Mesenchymal stem cell (in vitro differentiated cells and primary cell): ENCODE measurements at regions not wholly inside any gene's neighbourhood (a gene's known extent, or its start where the extent isn't known, plus 50 kb on each side); places are given as distances from the start of the nearest gene placed in this dataset.

Source experiments
- DNase-seq: peaks from one replicate; pipeline ENCODE4 v3.0.0-alpha.2; 2013
- H2AFZ ChIP-seq: one replicate; pipeline ENCODE4 v1.6.1; 2013; ENCODE audit warnings: low read depth, mild to moderate bottlenecking, control low read depth, inconsistent platforms, low read length, moderate library complexity
- H2AK5ac ChIP-seq: 2 replicates; pipeline ENCODE4 v1.6.1; 2013; ENCODE audit warnings: low read length, moderate library complexity, mild to moderate bottlenecking, inconsistent platforms; ENCODE audit not compliant: severe bottlenecking
- H2BK120ac ChIP-seq: one replicate; pipeline ENCODE4 v1.6.1; 2013; ENCODE audit warnings: low read depth, mild to moderate bottlenecking, inconsistent platforms, low read length, moderate library complexity
- H2BK12ac ChIP-seq, 2 experiments: one replicate each; pipeline ENCODE4 v1.6.1; 2013; ENCODE audit warnings: inconsistent platforms in 2 of 2, low read length in 2 of 2, mild to moderate bottlenecking in 2 of 2, moderate library complexity in 2 of 2, control low read depth in 1 of 2
- H2BK15ac ChIP-seq: one replicate; pipeline ENCODE4 v1.6.1; 2013; ENCODE audit warnings: mild to moderate bottlenecking, low read depth, inconsistent platforms; ENCODE audit not compliant: poor library complexity, severe bottlenecking
- H2BK5ac ChIP-seq: 2 replicates; pipeline ENCODE4 v1.6.1; 2013; ENCODE audit warnings: low read depth, mild to moderate bottlenecking, low read length, control low read depth, inconsistent platforms; ENCODE audit not compliant: poor library complexity, severe bottlenecking
- H3K14ac ChIP-seq, 2 experiments: one replicate each; pipeline ENCODE4 v1.6.1; 2013; ENCODE audit warnings: inconsistent platforms in 2 of 2, low read length in 2 of 2, control low read depth in 1 of 2, mild to moderate bottlenecking in 1 of 2, moderate library complexity in 1 of 2
- H3K18ac ChIP-seq, 2 experiments: one replicate each; pipeline ENCODE4 v1.6.1; 2013; ENCODE audit warnings: inconsistent platforms in 2 of 2, low read length in 2 of 2, control low read depth in 1 of 2, low read depth in 1 of 2, mild to moderate bottlenecking in 1 of 2
- H3K23ac ChIP-seq, 2 experiments: one replicate each; pipeline ENCODE4 v1.6.1; 2013; ENCODE audit warnings: inconsistent platforms in 2 of 2, low read length in 2 of 2, mild to moderate bottlenecking in 2 of 2, moderate library complexity in 2 of 2, control low read depth in 1 of 2
- H3K27ac ChIP-seq: 2 replicates; pipeline ENCODE4 v1.5.1; 2013; ENCODE audit warnings: mild to moderate bottlenecking, moderate library complexity, low read length, control low read depth, inconsistent platforms; ENCODE audit not compliant: poor library complexity, severe bottlenecking
- H3K27me3 ChIP-seq, 2 experiments: 2 replicates each; pipeline versions ENCODE4 v1.6.1 to v1.7.0; 2013; ENCODE audit warnings: low read length in 2 of 2, mild to moderate bottlenecking in 2 of 2, moderate library complexity in 2 of 2, control low read depth in 1 of 2, inconsistent platforms in 1 of 2; ENCODE audit not compliant: control insufficient read depth in 1 of 2, insufficient read depth in 1 of 2
- H3K36me3 ChIP-seq, 2 experiments: 2 replicates each; pipeline versions ENCODE4 v1.6.1 to v1.7.0; 2013; ENCODE audit warnings: low read length in 2 of 2, control low read depth in 1 of 2, inconsistent platforms in 1 of 2, low read depth in 1 of 2, mild to moderate bottlenecking in 1 of 2; ENCODE audit not compliant: insufficient read depth in 2 of 2, control insufficient read depth in 1 of 2
- H3K4ac ChIP-seq, 2 experiments: one replicate each; pipeline ENCODE4 v1.6.1; 2013; ENCODE audit warnings: inconsistent platforms in 2 of 2, low read length in 2 of 2, mild to moderate bottlenecking in 2 of 2, moderate library complexity in 2 of 2, control low read depth in 1 of 2, low read depth in 1 of 2
- H3K4me1 ChIP-seq: 2 replicates; pipeline ENCODE4 v1.6.1; 2013; ENCODE audit warnings: low read depth, low read length, control low read depth; ENCODE audit not compliant: control insufficient read depth, insufficient read depth
- H3K4me2 ChIP-seq: 2 replicates; pipeline ENCODE4 v1.6.1; 2013; ENCODE audit warnings: low read length, mild to moderate bottlenecking, inconsistent platforms; ENCODE audit not compliant: poor library complexity, severe bottlenecking
- H3K4me3 ChIP-seq, 2 experiments: 2 replicates each; pipeline versions ENCODE4 v1.5.1 to v1.7.0; 2013; ENCODE audit warnings: low read length in 2 of 2, mild to moderate bottlenecking in 2 of 2, control low read depth in 1 of 2, low read depth in 1 of 2; ENCODE audit not compliant: insufficient read depth in 1 of 2
- H3K79me1 ChIP-seq: replicated peaks from 2 replicates; pipeline ENCODE4 v1.6.1; 2013; ENCODE audit warnings: mild to moderate bottlenecking, control low read depth, low read length, inconsistent platforms; ENCODE audit not compliant: poor library complexity, severe bottlenecking
- H3K9ac ChIP-seq: 2 replicates; pipeline ENCODE4 v1.7.0; 2013; ENCODE audit warnings: mild to moderate bottlenecking, low read length, moderate library complexity
- H3K9me3 ChIP-seq: 2 replicates; pipeline ENCODE4 v1.7.0; 2013; ENCODE audit warnings: mild to moderate bottlenecking, low read length; ENCODE audit not compliant: control insufficient read depth
- H4K8ac ChIP-seq: one replicate; pipeline ENCODE4 v1.6.1; 2013; ENCODE audit warnings: inconsistent platforms, mild to moderate bottlenecking, low read length, moderate library complexity
- H4K91ac ChIP-seq: one replicate; pipeline ENCODE4 v1.6.1; 2013; ENCODE audit warnings: mild to moderate bottlenecking, low read length, inconsistent platforms
- WGBS: methylation state at CpG from one replicate; pipeline ENCODE4 v1.1.7; 2013; ENCODE audit warnings: mixed read lengths; 5-methylcytosine and 5-hydroxymethylcytosine counted together

DNA sequence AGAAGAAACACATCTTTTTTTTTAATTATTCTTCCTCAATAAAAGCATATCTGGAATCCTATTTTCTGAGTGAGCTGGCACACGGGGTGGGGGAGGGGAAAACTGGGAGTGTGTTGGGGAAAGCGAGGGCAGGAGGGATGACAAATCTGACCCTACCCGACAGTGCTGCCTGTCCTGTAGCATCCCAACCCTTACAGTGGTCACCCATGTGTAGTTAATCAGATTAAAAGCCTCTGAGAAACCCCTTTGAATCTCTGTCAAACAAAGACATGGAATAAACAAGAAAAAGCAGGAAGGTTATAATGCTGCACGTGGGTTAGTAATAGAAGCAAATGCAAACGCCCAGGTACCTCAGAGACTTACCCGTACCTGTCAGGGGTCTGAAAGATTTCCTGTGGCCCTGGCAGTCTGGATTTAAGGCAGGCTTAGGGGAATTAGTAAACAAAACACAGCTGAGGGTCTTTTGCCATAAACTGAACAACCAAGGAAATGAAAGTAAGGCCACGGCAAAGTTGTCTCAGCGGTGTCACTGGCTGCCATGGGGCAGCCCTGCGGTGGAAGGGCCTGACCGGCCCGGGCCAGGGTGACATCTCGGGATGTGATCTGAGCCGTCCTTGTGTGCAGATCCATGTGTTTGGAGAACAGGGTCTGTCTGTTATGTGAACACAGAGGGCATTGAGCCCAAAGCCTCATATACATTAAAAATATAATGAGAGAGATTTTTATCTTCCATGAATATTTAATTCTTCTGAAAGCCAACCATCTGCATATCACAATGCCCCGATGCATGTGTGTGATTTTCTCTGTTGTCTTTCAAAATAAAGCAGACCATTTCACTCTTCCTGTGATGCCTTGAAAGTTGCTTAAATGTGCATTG lies 308.2 kb downstream of the ZNF608 start:
- WGBS = 75% methylated on average over 10 of the region's 14 CpGs
- Histone ChIP-seq H2BK120ac (no peak overlapping the region), H2BK12ac (no peak overlapping the region), H3K4me3 (no peak overlapping the region), H2AK5ac (no peak overlapping the region), H3K18ac (no peak overlapping the region), H3K14ac (no peak overlapping the region), H3K9ac (no peak overlapping the region), H3K36me3 (no peaks in the 10 kb centered on the region), H3K9me3 (peaks cover 7% of the 10 kb centered on the region), H3K23ac (no peak overlapping the region), H2BK15ac (no peak overlapping the region), H4K91ac (no peak overlapping the region), H3K4ac (peak overlapping the region in 1 of 2 experiments; percentile 45), H2BK5ac (no peak overlapping the region), H3K27ac (no peak overlapping the region), H3K79me1 (no peaks in the 10 kb centered on the region), H3K4me1 (no peaks in the 10 kb centered on the region), H4K8ac (no peak overlapping the region), H3K27me3 (no peaks in the 10 kb centered on the region), H3K4me2 (no peak overlapping the region), H2AFZ (no peak overlapping the region)
- DNase-seq = no peak

DNA sequence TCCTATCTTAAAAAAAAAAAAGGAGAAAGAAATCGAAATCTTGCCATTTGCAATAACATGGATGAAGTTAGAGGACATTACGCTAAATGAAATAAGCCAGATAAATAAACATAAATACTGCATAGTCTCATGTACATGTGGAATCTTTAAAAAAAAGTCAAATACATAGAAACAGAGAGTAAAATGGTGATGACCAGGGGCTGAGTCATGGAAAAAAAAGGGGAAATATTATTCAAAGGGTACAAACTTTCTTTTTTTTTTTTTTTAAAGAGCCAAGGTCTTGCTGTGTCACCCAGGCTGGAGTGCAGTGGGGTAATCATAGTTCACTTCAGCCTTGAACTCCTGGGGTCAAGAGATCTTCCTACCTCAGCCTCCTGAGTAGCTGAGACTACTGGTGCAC lies 310.1 kb downstream of the ZNF608 start:
- Histone ChIP-seq H3K27ac (no peak overlapping the region), H3K36me3 (no peaks in the 10 kb centered on the region), H3K18ac (no peak overlapping the region), H4K8ac (no peak overlapping the region), H3K14ac (no peak overlapping the region), H2BK12ac (no peak overlapping the region), H3K79me1 (no peaks in the 10 kb centered on the region), H3K4me2 (no peak overlapping the region), H4K91ac (no peak overlapping the region), H2AK5ac (no peak overlapping the region), H3K9ac (no peak overlapping the region), H2BK15ac (no peak overlapping the region), H3K4ac (no peak overlapping the region), H2BK120ac (no peak overlapping the region), H3K4me1 (no peaks in the 10 kb centered on the region), H3K23ac (no peak overlapping the region), H3K9me3 (peaks cover 17% of the 10 kb centered on the region), H3K27me3 (no peaks in the 10 kb centered on the region), H2AFZ (no peak overlapping the region), H2BK5ac (no peak overlapping the region), H3K4me3 (no peak overlapping the region)
- DNase-seq = peak; percentile 7
- no CpG with 5 or more reads among the region's 2 CpGs for WGBS

DNA sequence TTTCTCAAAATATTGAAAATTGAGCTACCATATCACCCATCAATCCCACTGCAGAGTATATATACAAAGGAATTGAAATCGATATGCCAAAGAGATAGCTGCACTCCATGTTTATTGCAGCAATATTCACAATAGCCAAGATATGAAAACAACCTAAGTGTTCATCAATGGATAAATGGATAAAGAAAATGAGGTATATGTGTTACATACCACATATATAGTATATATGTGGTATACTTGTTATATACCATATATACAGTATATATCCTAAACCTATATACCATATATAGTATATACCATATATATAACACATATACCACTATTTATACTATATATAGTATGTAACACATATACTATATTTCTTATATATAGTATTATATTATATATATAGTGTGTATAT lies 313.3 kb downstream of the ZNF608 start:
- no peak overlapping the region for H2BK120ac ChIP-seq
- no peaks in the 10 kb centered on the region for H3K27me3 ChIP-seq
- H3K14ac ChIP-seq = no peak overlapping the region
- no peak overlapping the region for H2BK12ac ChIP-seq
- H2AK5ac ChIP-seq = no peak overlapping the region
- no peak overlapping the region for H2BK5ac ChIP-seq
- peaks cover 27% of the 10 kb centered on the region for H3K9me3 ChIP-seq
- no peak overlapping the region for H3K4ac ChIP-seq
- H3K9ac ChIP-seq = no peak overlapping the region
- H2AFZ ChIP-seq = no peak overlapping the region
- no peaks in the 10 kb centered on the region for H3K36me3 ChIP-seq
- H3K79me1 ChIP-seq = no peaks in the 10 kb centered on the region
- no peak overlapping the region for H3K18ac ChIP-seq
- H2BK15ac ChIP-seq = no peak overlapping the region
- H3K27ac ChIP-seq = no peak overlapping the region
- H4K91ac ChIP-seq = no peak overlapping the region
- H4K8ac ChIP-seq = no peak overlapping the region
- WGBS = 100% methylated on average over 1 of the region's 1 CpG
- DNase-seq = no peak
- H3K4me1 ChIP-seq = no peaks in the 10 kb centered on the region
- no peak overlapping the region for H3K23ac ChIP-seq
- no peak overlapping the region for H3K4me2 ChIP-seq
- no peak overlapping the region for H3K4me3 ChIP-seq

DNA sequence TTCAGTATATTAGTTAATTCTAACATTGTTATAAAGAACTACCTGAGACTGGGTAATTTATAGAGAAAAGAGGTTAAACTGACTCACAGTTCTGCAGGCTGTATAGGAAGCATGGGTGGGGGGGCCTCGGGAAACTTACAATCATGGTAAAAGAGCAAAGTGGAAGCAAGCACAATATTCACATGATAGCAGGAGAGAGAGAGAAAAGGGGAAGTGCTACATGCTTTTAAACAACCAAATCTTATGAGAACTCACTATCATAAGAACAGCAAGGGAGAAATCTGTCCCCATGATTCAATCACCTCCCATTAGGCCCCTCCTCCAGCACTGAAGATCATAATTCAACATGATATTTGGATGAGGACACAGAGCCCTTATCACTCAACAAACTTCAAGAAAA lies 324.9 kb downstream of the ZNF608 start:
- H3K4me3 ChIP-seq = no peak overlapping the region
- no peak overlapping the region for H2AK5ac ChIP-seq
- H2BK120ac ChIP-seq = no peak overlapping the region
- no peak overlapping the region for H2AFZ ChIP-seq
- no peaks in the 10 kb centered on the region for H3K27me3 ChIP-seq
- H3K79me1 ChIP-seq = no peaks in the 10 kb centered on the region
- H3K4me2 ChIP-seq = no peak overlapping the region
- H4K91ac ChIP-seq = no peak overlapping the region
- peaks cover 36% of the 10 kb centered on the region for H3K9me3 ChIP-seq
- H3K18ac ChIP-seq = no peak overlapping the region
- no peak overlapping the region for H3K9ac ChIP-seq
- no peak overlapping the region for H4K8ac ChIP-seq
- no peak overlapping the region for H2BK5ac ChIP-seq
- H3K23ac ChIP-seq = no peak overlapping the region
- WGBS = 100% methylated on average over 1 of the region's 1 CpG
- no peak overlapping the region for H3K27ac ChIP-seq
- no peak for DNase-seq
- no peak overlapping the region for H2BK12ac ChIP-seq
- H3K4me1 ChIP-seq = no peaks in the 10 kb centered on the region
- H2BK15ac ChIP-seq = no peak overlapping the region
- H3K14ac ChIP-seq = no peak overlapping the region
- no peaks in the 10 kb centered on the region for H3K36me3 ChIP-seq
- no peak overlapping the region for H3K4ac ChIP-seq
